ENCODE measurements at regions not wholly inside any gene's neighbourhood (a gene's known extent, or its start where the extent isn't known, plus 50 kb on each side); places are given as distances from the start of the nearest gene placed in this dataset.

DNA sequence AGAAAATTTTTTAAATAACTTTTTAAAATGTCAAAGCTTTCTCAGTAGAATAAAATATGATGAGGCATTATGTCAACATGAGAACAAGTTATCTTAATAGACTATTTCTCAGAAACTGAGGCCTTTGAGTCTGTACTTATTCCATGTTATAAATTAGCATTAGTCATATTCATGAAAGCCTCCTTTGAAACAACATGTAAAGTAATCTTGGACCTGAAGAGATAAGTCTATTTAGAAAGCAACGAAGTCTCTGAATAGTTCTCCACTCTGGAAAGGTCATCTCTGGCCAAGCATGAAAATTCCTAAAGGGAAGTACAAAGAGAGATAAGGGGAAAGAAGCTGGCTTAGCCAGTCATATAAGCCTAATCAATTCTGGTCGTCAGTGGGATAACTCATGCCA lies 150.8 kb downstream of the CYB561 start:
- TF ChIP-seq, protein P1, sequence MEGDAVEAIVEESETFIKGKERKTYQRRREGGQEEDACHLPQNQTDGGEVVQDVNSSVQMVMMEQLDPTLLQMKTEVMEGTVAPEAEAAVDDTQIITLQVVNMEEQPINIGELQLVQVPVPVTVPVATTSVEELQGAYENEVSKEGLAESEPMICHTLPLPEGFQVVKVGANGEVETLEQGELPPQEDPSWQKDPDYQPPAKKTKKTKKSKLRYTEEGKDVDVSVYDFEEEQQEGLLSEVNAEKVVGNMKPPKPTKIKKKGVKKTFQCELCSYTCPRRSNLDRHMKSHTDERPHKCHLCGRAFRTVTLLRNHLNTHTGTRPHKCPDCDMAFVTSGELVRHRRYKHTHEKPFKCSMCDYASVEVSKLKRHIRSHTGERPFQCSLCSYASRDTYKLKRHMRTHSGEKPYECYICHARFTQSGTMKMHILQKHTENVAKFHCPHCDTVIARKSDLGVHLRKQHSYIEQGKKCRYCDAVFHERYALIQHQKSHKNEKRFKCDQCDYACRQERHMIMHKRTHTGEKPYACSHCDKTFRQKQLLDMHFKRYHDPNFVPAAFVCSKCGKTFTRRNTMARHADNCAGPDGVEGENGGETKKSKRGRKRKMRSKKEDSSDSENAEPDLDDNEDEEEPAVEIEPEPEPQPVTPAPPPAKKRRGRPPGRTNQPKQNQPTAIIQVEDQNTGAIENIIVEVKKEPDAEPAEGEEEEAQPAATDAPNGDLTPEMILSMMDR (IDR thresholded peaks at IDR 0.05; ENCODE audit: low read depth, low read length): no peak
- no peak for TF ChIP-seq EZH2phosphoT487 (IDR thresholded peaks at IDR 0.05; ENCODE audit: low read depth)

Data from OCI-LY3 (cell line).